CD4-positive, alpha-beta T cell (primary cell): ENCODE measurements at regions not wholly inside any gene's neighbourhood (a gene's known extent, or its start where the extent isn't known, plus 50 kb on each side); places are given as distances from the start of the nearest gene placed in this dataset.

Experiments
- ATAC-seq: fragments of 200-7000 bp; cut with Tn5 transposase; one replicate; pipeline ENCODE4 v1.10.0; 2022; ENCODE audit warnings: mild to moderate bottlenecking; ENCODE audit not compliant: poor library complexity
- CTCF ChIA-PET: fragments of 350-600 bp; sonication (Branson Sonifier 250); formaldehyde crosslinking; loops from one replicate; lab custom pipeline; 2021; ENCODE audit warnings: antibody characterized with exemption, inconsistent platforms; lab: Charles Lee
- POLR2A ChIA-PET: fragments of 350-600 bp; sonication (Branson Sonifier 250); formaldehyde crosslinking; loops from one replicate; lab custom pipeline; 2021; ENCODE audit warnings: antibody characterized with exemption, inconsistent platforms; lab: Charles Lee
- DNase-seq, 14 experiments: peaks; one replicate each; pipeline ENCODE4 v3.0.0-alpha.2; 2013 to 2020; ENCODE audit warnings: mixed read lengths in 2 of 14
- H3K27ac ChIP-seq, 2 donors: one replicate each; pipeline versions ENCODE4 v1.5.1 to v1.7.0; 2013; ENCODE audit warnings: low read length in 2 of 2, low read depth in 1 of 2, mild to moderate bottlenecking in 1 of 2
- H3K27me3 ChIP-seq, 2 experiments: 1 replicate in 1 of 2; 2 replicates in 1 of 2; pipeline versions ENCODE4 v1.6.1 to v1.7.0; 2013; ENCODE audit warnings: low read length in 2 of 2, control low read depth in 1 of 2, mild to moderate bottlenecking in 1 of 2, moderate library complexity in 1 of 2; ENCODE audit not compliant: insufficient read depth in 2 of 2, control insufficient read depth in 1 of 2
- H3K36me3 ChIP-seq: one replicate; pipeline ENCODE4 v1.6.1; 2013; ENCODE audit warnings: low read length, control low read depth; ENCODE audit not compliant: insufficient read depth
- H3K4me1 ChIP-seq: one replicate; pipeline ENCODE4 v1.6.1; 2013; ENCODE audit warnings: low read length, control low read depth; ENCODE audit not compliant: insufficient read depth
- H3K4me3 ChIP-seq: one replicate; pipeline ENCODE4 v1.5.1; 2013; ENCODE audit warnings: mild to moderate bottlenecking, low read length, moderate library complexity
- H3K9me3 ChIP-seq, 2 experiments: 1 replicate in 1 of 2; 2 replicates in 1 of 2; pipeline versions ENCODE4 v1.6.1 to v1.7.0; 2013; ENCODE audit warnings: low read length in 2 of 2, mild to moderate bottlenecking in 2 of 2, control low read depth in 1 of 2, moderate library complexity in 1 of 2; ENCODE audit not compliant: control insufficient read depth in 1 of 2, insufficient read depth in 1 of 2
- H3K27ac Mint-ChIP-seq: one replicate; pipeline ENCODE4 v1.8.0; 2020; ENCODE audit warnings: mixed read lengths
- H3K27me3 Mint-ChIP-seq: one replicate; pipeline ENCODE4 v1.8.0; 2021; ENCODE audit warnings: mixed read lengths
- H3K36me3 Mint-ChIP-seq: one replicate; pipeline ENCODE4 v1.8.0; 2021; ENCODE audit warnings: low read depth, mixed read lengths
- H3K4me1 Mint-ChIP-seq: one replicate; pipeline ENCODE4 v1.8.0; 2021; ENCODE audit warnings: low read depth, mixed read lengths
- H3K4me3 Mint-ChIP-seq: one replicate; pipeline ENCODE4 v1.8.0; 2020; ENCODE audit warnings: mild to moderate bottlenecking, mixed read lengths
- H3K9me3 Mint-ChIP-seq: one replicate; pipeline ENCODE4 v1.8.0; 2020; ENCODE audit warnings: mixed read lengths
- CTCF ChIP-seq: fragments of 200-600 bp; IDR thresholded peaks from one replicate; pipeline ENCODE4 v1.8.0; 2022; ENCODE audit warnings: antibody characterized with exemption, mild to moderate bottlenecking
- intact Hi-C, 2 experiments: fragments of 100-400 bp; cut with DNase I in 1 of 2; cut with micrococcal nuclease in 1 of 2; formaldehyde crosslinking; loops; one replicate each; pipeline versions ENCODE4 v1.15.1 to v1.9.0; 2023 to 2025; cut with DNase I, micrococcal nuclease

- H3K27me3 ChIP-seq = peaks cover 22 to 25% of the 10 kb centered on the region in 2 experiments
- H3K9me3 ChIP-seq = peaks cover 0 to 8% of the 10 kb centered on the region in 2 experiments
- ChIA-PET CTCF (no interaction called here), POLR2A (no interaction called here)
- no peak for ATAC-seq
- H3K4me3 ChIP-seq = no peak overlapping the region
- intact Hi-C loops = loop anchor here in 1 of 2 experiments (5.0 kb wide), 2 partner anchors 692 to 1907 kb away; no protein-coding TSS in a partner anchor
- H3K27me3 Mint-ChIP-seq = peaks cover 49% of the 10 kb centered on the region
- no peak overlapping the region for H3K27ac ChIP-seq
- no peaks in the 10 kb centered on the region for H3K4me1 Mint-ChIP-seq
- no peak for TF ChIP-seq CTCF
- peaks cover 2% of the 10 kb centered on the region for H3K4me1 ChIP-seq
- no peaks in the 10 kb centered on the region for H3K36me3 Mint-ChIP-seq
- H3K36me3 ChIP-seq = no peaks in the 10 kb centered on the region
- no peak overlapping the region for H3K4me3 Mint-ChIP-seq
- H3K27ac Mint-ChIP-seq = no peak overlapping the region
- no peak for DNase-seq
- H3K9me3 Mint-ChIP-seq = no peaks in the 10 kb centered on the region
Measured at GRCh38 chr19:30665449-30665848, 293.3 kb downstream of the ZNF536 start.

GRCh38 chr19:30663611-30664174 is 291.5 kb downstream of the ZNF536 start:
- Histone ChIP-seq H3K4me1 (no peaks in the 10 kb centered on the region), H3K9me3 (peaks cover 0 to under 1% of the 10 kb centered on the region in 2 experiments), H3K27ac (no peak overlapping the region), H3K4me3 (no peak overlapping the region), H3K27me3 (peaks cover 11 to 13% of the 10 kb centered on the region in 2 experiments), H3K36me3 (no peaks in the 10 kb centered on the region)
- no peaks in the 10 kb centered on the region for H3K9me3 Mint-ChIP-seq
- no peak overlapping the region for H3K27ac Mint-ChIP-seq
- no peak for TF ChIP-seq CTCF
- no peaks in the 10 kb centered on the region for H3K4me1 Mint-ChIP-seq
- intact Hi-C loops = no loop called here
- H3K36me3 Mint-ChIP-seq = no peaks in the 10 kb centered on the region
- ATAC-seq = no peak
- no peak for DNase-seq
- ChIA-PET CTCF (no interaction called here), POLR2A (no interaction called here)
- H3K4me3 Mint-ChIP-seq = no peak overlapping the region
- peaks cover 39% of the 10 kb centered on the region for H3K27me3 Mint-ChIP-seq

GRCh38 chr19:30662211-30662861 is 290.2 kb downstream of the ZNF536 start:
- no peak for DNase-seq
- no peak for TF ChIP-seq CTCF
- intact Hi-C loops = no loop called here
- ATAC-seq = no peak
- Mint-ChIP-seq H3K36me3 (no peaks in the 10 kb centered on the region), H3K9me3 (no peaks in the 10 kb centered on the region), H3K27me3 (peaks cover 33% of the 10 kb centered on the region), H3K4me3 (no peak overlapping the region), H3K27ac (no peak overlapping the region), H3K4me1 (no peaks in the 10 kb centered on the region)
- no peaks in the 10 kb centered on the region for H3K36me3 ChIP-seq
- H3K9me3 ChIP-seq = no peaks in the 10 kb centered on the region
- H3K4me1 ChIP-seq = no peaks in the 10 kb centered on the region
- H3K4me3 ChIP-seq = no peak overlapping the region
- CTCF ChIA-PET = no interaction called here
- H3K27me3 ChIP-seq = peaks cover 0 to 7% of the 10 kb centered on the region in 2 experiments
- H3K27ac ChIP-seq = no peak overlapping the region
- POLR2A ChIA-PET = no interaction called here
